ENCODE measurements at regions not wholly inside any gene's neighbourhood (a gene's known extent, or its start where the extent isn't known, plus 50 kb on each side); places are given as distances from the start of the nearest gene placed in this dataset.

GRCh38 chr3:170721563-170721962 is 135.7 kb upstream of the SLC7A14 start:
- ChIA-PET CTCF (no interaction called here), POLR2A (no interaction called here)
- no peak for DNase-seq (ENCODE audit: extremely low spot score)
- TF ChIP-seq ZNF384 (IDR thresholded peaks at IDR 0.05) (no peak), SP1 (IDR thresholded peaks at IDR 0.05) (no peak), LEF1 (IDR thresholded peaks at IDR 0.05; ENCODE audit: borderline replicate concordance) (no peak), ARNT (IDR thresholded peaks at IDR 0.05) (no peak), CTBP1 (IDR thresholded peaks at IDR 0.05; ENCODE audit: borderline replicate concordance) (no peak), NFRKB (IDR thresholded peaks at IDR 0.05) (no peak), TARDBP (IDR thresholded peaks at IDR 0.05) (no peak), HDGF (IDR thresholded peaks at IDR 0.05; ENCODE audit: borderline replicate concordance) (no peak), FOXA1 (IDR thresholded peaks at IDR 0.05) (no peak), SUZ12 (IDR thresholded peaks at IDR 0.05) (no peak), ELF4 (IDR thresholded peaks at IDR 0.05) (no peak)

- DNase-seq (ENCODE audit: extremely low spot score), result no peak
- TF ChIP-seq NFRKB (IDR thresholded peaks at IDR 0.05) (no peak), L3MBTL2 (conservative IDR thresholded peaks at IDR 0.05) (no peak), LEF1 (IDR thresholded peaks at IDR 0.05; ENCODE audit: borderline replicate concordance) (no peak), ZNF384 (IDR thresholded peaks at IDR 0.05) (no peak), FOXK2 (IDR thresholded peaks at IDR 0.05) (no peak), PKNOX1 (IDR thresholded peaks at IDR 0.05) (no peak), FOXM1 (IDR thresholded peaks at IDR 0.05; ENCODE audit: borderline replicate concordance) (no peak), ELF4 (IDR thresholded peaks at IDR 0.05) (no peak), SP1 (IDR thresholded peaks at IDR 0.05) (no peak), HDGF (IDR thresholded peaks at IDR 0.05; ENCODE audit: borderline replicate concordance) (no peak), SUZ12 (IDR thresholded peaks at IDR 0.05) (no peak), CTBP1 (IDR thresholded peaks at IDR 0.05; ENCODE audit: borderline replicate concordance) (no peak), TARDBP (IDR thresholded peaks at IDR 0.05) (no peak), BHLHE40 (IDR thresholded peaks at IDR 0.05; ENCODE audit: borderline replicate concordance) (no peak), ARNT (IDR thresholded peaks at IDR 0.05) (no peak), FOXA1 (IDR thresholded peaks at IDR 0.05) (no peak)
- POLR2A ChIA-PET, result no interaction called here
- CTCF ChIA-PET, result no interaction called here
These were observed 133.4 kb upstream of the SLC7A14 start for GRCh38 chr3:170719300-170719699.

- ChIA-PET CTCF (no interaction called here), POLR2A (no interaction called here)
- TF ChIP-seq NFRKB (IDR thresholded peaks at IDR 0.05) (no peak), ZNF384 (IDR thresholded peaks at IDR 0.05) (no peak), L3MBTL2 (conservative IDR thresholded peaks at IDR 0.05) (no peak), PKNOX1 (IDR thresholded peaks at IDR 0.05) (no peak), HDGF (IDR thresholded peaks at IDR 0.05; ENCODE audit: borderline replicate concordance) (no peak)
- no peak for DNase-seq (ENCODE audit: extremely low spot score)
These were observed 133.0 kb upstream of the SLC7A14 start for GRCh38 chr3:170718848-170719247.

- POLR2A ChIA-PET, result no interaction called here
- CTCF ChIA-PET, result no interaction called here
- no peak for DNase-seq (ENCODE audit: extremely low spot score)
- TF ChIP-seq SUZ12 (IDR thresholded peaks at IDR 0.05) (no peak), LEF1 (IDR thresholded peaks at IDR 0.05; ENCODE audit: borderline replicate concordance) (no peak), PKNOX1 (IDR thresholded peaks at IDR 0.05) (no peak), FOXA1 (IDR thresholded peaks at IDR 0.05) (no peak)
These were observed 131.8 kb upstream of the SLC7A14 start for GRCh38 chr3:170717410-170718402.

- CTCF ChIA-PET, result no interaction called here
- no peak for TF ChIP-seq PKNOX1 (IDR thresholded peaks at IDR 0.05)
- no peak for DNase-seq (ENCODE audit: extremely low spot score)
- POLR2A ChIA-PET, result no interaction called here
These were observed 130.4 kb upstream of the SLC7A14 start for GRCh38 chr3:170716172-170716805.

Measured in HEK293T (cell line).